ENCODE measurements at regions not wholly inside any gene's neighbourhood (a gene's known extent, or its start where the extent isn't known, plus 50 kb on each side); places are given as distances from the start of the nearest gene placed in this dataset.
A peak's percentile ranks its signal among the peaks of the same experiment; 100 is the strongest.

DNA sequence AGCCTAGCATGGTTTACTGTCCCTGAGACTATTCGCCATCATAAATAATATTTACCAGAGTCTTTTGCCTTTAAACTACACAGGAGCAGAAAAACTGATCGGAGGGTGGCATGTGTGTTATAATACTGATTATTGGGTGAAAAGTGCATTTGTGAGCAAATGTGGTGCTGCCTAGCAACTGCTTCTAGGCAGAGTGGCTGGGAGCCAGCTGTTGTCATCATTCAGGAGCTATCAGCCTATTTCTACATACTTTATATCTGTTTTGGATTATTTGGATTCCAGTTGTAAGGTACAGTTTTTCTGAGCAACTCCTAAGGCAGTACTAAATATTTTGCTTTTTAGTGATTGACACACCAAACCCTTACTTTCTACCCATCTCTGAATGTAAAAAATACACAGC, 75.0 kb upstream of the MSTN start (continued):
- no peak for TF ChIP-seq NR4A1 (CRISPR knock-in tag; IDR thresholded peaks at IDR 0.05)
- no peak for TF ChIP-seq NR4A1 (tag; IDR thresholded peaks at IDR 0.05)
- no peak for TF ChIP-seq FOXJ3 (CRISPR knock-in tag; IDR thresholded peaks at IDR 0.05)
- TF ChIP-seq ELF2 (CRISPR knock-in tag; IDR thresholded peaks at IDR 0.05), result no peak
- no peak for TF ChIP-seq ZNF764 (CRISPR knock-in tag; IDR thresholded peaks at IDR 0.05; ENCODE audit: low read depth)
- TF ChIP-seq RFX5 (IDR thresholded peaks at IDR 0.05; ENCODE audit: low read depth, low read length), result no peak
- no peak for TF ChIP-seq HIVEP1 (CRISPR knock-in tag; IDR thresholded peaks at IDR 0.05)
- no peak for TF ChIP-seq ZNF586 (CRISPR knock-in tag; conservative IDR thresholded peaks at IDR 0.05)
- TF ChIP-seq CTBP1 (IDR thresholded peaks at IDR 0.05; ENCODE audit: borderline replicate concordance), result no peak

DNA sequence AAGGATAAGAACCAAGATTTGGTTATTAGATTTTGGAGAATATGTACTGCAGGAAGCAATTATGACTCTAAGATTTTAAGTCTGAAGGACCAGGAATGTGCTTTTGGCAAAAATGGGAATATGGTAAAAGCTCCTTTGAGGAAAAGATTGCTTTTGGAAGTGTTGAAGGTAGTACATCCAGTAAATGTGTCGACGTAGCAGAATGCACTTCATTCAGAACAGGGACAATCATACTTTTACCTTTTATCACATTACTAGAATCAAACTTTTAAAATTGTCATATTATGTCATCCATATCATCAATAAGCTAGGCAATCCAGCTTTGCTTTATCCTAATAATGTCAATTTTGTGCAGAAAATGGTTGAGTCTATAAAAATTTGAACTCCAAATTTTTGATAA, 74.3 kb upstream of the MSTN start:
- no peaks in the 10 kb centered on the region for H3K27me3 ChIP-seq (ENCODE audit: control insufficient read depth in 2 of 2, insufficient read depth in 2 of 2, low read length in 2 of 2)
- no peaks in the 10 kb centered on the region for H4K20me1 ChIP-seq (replicated peaks; ENCODE audit: control insufficient read depth, insufficient read depth, low read length)
- ATAC-seq, result no peak
- H3K9ac ChIP-seq (ENCODE audit: insufficient read depth in 1 of 2, low read depth in 2 of 2, low read length in 2 of 2), result no peak overlapping the region
- in situ Hi-C loops (cut with MboI), result no loop called here
- 57% methylated on average over 2 of the region's 2 CpGs for WGBS (ENCODE audit: insufficient coverage, low coverage, missing lambda C conversion rate)
- H3K9me3 ChIP-seq (replicated peaks; ENCODE audit: control insufficient read depth, insufficient read depth, low read depth, low read length), result peaks cover 1% of the 10 kb centered on the region; the same call in 1 of the 2 replicates
- H3K4me3 ChIP-seq, result no peak overlapping the region
- TF ChIP-seq ZNF316 (IDR thresholded peaks at IDR 0.05) (peak; percentile 27; the same call in 1 of the 2 replicates), SMAD1 (IDR thresholded peaks at IDR 0.05; ENCODE audit: low read depth, low read length, partially characterized antibody) (no peak)
- H3K4me1 ChIP-seq (replicated peaks in 1 of 2; ENCODE audit: control insufficient read depth in 2 of 2, insufficient read depth in 2 of 2, low read length in 2 of 2), result no peaks in the 10 kb centered on the region
- H3K27ac ChIP-seq (ENCODE audit: extremely low read depth, low read depth, low read length), result no peak overlapping the region
- POLR2A ChIA-PET, result no interaction called here
- no peaks in the 10 kb centered on the region for H3K79me2 ChIP-seq (ENCODE audit: control insufficient read depth, insufficient read depth, low read length)
- no peak overlapping the region for H2AFZ ChIP-seq (ENCODE audit: low read depth, low read length)
- intact Hi-C loops (cut with micrococcal nuclease), result no loop called here
- CTCF ChIA-PET (ENCODE audit: low intra/inter-chr PET ratio), result no interaction called here
- DNase-seq (ENCODE audit: extremely low read depth in 1 of 4, low spot score in 3 of 4), result no peak
- no peaks in the 10 kb centered on the region for H3K36me3 ChIP-seq (ENCODE audit: control insufficient read depth, insufficient read depth, low read length)
- no TSS peak for BruUV-seq (replicated peaks)
- no peak for FAIRE-seq
- H3K4me2 ChIP-seq (ENCODE audit: insufficient read depth, low read length), result no peak overlapping the region
- no peaks in the 10 kb centered on the region for H3K9me1 ChIP-seq (ENCODE audit: control insufficient read depth, insufficient read depth, low read length)
